H1 (cell line): ENCODE measurements at regions not wholly inside any gene's neighbourhood (a gene's known extent, or its start where the extent isn't known, plus 50 kb on each side); places are given as distances from the start of the nearest gene placed in this dataset.
"Not testable (repeated sequence)": the region's sequence is repeated elsewhere in the genome, so short reads cannot be mapped to it uniquely, and the experiment has no call there.

Experiments used
- NRF1 ChIP-seq: IDR thresholded peaks from 2 replicates; pipeline ENCODE4 v1.6.1; 2011; ENCODE audit warnings: mild to moderate bottlenecking, low read depth, low read length, improper control_type of control experiment
- SIX5 ChIP-seq: IDR thresholded peaks from 2 replicates; pipeline ENCODE4 v1.6.1; 2011; ENCODE audit warnings: mild to moderate bottlenecking, low read depth, low read length
- ZNF274 ChIP-seq: IDR thresholded peaks from 2 replicates; pipeline ENCODE4 v1.7.0; 2012; ENCODE audit warnings: low read length, borderline replicate concordance; ENCODE audit errors: extremely low read depth

GRCh38 chr16:29297809-29298177 lies 108.7 kb downstream of the NPIPB11 start:
- TF ChIP-seq SIX5, NRF1, ZNF274: not testable (repeated sequence)
